Astrocyte (in vitro differentiated cells and primary cell): ENCODE measurements at regions not wholly inside any gene's neighbourhood (a gene's known extent, or its start where the extent isn't known, plus 50 kb on each side); places are given as distances from the start of the nearest gene placed in this dataset.

Experiments used
- EZH2 ChIP-seq: IDR thresholded peaks from 2 replicates; pipeline ENCODE4 v1.6.1; 2012; ENCODE audit warnings: mild to moderate bottlenecking, low read length, inconsistent platforms; ENCODE audit not compliant: insufficient read depth
- TF ChIP-seq, protein P1 (sequence below): IDR thresholded peaks from 2 replicates; pipeline ENCODE4 v1.5.1; 2011; ENCODE audit warnings: low read depth, mild to moderate bottlenecking, inconsistent platforms, low read length, moderate library complexity; ENCODE audit not compliant: insufficient read depth

DNA sequence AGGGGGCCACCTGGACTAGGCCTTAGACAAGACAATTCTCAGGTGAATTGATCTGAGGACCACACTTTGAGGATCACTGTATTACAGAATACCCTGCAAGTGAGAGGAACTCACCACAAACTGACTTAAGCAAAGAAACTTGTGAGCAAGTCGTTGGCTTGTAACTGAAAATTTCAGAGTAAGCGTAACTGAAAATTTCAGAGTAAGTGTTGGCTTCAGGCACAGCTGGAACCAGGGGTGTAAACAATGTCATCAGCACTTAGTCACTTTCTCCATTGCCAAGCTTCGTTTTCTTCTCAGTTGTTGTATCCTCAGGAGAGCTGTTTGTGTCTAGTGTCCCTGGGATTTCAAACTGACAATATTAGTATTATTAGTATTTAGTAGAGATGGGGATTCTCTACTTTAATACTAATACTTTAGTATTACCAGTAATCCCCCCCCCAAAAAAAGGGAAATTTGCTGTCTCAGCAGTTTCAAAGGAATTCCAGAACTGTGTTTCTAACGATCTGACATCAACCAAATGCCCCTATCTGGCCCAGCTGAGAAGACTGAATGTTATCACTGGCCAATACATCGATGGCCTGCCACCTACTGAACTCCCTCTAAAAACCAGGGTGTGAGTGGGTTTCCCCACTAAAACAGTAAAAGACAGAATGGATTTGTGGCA is 474.4 kb downstream of the NTRK3 start:
- TF ChIP-seq, protein P1, sequence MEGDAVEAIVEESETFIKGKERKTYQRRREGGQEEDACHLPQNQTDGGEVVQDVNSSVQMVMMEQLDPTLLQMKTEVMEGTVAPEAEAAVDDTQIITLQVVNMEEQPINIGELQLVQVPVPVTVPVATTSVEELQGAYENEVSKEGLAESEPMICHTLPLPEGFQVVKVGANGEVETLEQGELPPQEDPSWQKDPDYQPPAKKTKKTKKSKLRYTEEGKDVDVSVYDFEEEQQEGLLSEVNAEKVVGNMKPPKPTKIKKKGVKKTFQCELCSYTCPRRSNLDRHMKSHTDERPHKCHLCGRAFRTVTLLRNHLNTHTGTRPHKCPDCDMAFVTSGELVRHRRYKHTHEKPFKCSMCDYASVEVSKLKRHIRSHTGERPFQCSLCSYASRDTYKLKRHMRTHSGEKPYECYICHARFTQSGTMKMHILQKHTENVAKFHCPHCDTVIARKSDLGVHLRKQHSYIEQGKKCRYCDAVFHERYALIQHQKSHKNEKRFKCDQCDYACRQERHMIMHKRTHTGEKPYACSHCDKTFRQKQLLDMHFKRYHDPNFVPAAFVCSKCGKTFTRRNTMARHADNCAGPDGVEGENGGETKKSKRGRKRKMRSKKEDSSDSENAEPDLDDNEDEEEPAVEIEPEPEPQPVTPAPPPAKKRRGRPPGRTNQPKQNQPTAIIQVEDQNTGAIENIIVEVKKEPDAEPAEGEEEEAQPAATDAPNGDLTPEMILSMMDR: no peak
- TF ChIP-seq EZH2: no peak
